ENCODE measurements at regions not wholly inside any gene's neighbourhood (a gene's known extent, or its start where the extent isn't known, plus 50 kb on each side); places are given as distances from the start of the nearest gene placed in this dataset.
"Not testable (repeated sequence)": the region's sequence is repeated elsewhere in the genome, so short reads cannot be mapped to it uniquely, and the experiment has no call there.

DNA sequence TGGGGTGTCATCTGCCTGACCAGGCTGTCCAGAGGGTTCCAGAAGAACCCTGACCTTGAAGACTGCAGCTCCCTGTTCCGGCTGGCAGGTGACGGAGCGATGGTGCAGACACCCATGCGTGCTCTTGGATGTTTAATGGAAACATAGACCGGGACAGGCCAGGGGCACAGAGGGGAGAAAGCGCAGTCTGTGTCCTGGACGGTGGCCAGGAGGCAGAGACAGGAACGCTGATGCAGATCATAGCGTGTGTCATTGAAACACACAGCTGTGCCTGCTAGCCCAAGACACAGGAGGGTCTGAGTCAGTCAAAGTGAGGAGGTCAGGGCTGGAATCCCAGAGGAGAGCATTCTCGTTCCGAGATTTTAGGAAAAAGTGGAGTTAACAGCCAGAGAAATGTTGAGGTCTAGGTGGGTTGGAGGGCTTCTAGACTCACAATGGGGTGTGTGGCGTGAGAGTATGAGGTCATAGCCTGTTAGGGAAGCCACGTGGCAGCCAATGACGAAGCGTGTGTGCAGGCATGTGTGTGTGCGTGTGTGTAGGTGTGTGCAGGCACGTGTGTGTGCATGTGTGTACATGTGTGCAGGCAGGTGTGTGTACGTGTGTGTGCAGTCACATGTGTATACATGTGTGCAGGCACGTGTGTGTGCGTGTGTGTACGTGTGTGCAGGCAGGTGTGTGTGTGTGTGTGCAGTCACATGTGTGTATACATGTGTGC, 167.0 kb downstream of the ERMARD start:
- DNase-seq = no peak

DNA sequence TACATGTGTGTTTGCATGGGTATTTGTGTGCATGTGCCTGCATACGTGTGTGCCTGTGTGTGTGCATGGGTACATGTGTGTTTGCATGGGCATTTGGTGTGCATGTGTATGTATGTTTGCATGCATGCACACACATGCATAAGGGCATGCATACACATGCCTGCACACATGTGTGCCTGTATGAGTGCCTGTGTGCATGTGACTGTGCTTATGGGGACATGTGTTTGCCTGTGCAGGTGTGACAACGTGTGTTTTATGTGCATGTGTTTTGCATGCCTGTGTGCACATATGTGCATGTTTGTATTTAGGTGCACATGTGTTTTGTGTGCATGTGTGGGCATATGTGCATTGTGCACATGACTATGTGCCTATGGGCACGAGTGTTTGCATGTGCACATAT, 165.7 kb downstream of the ERMARD start:
- no peak for DNase-seq

GRCh38 chr6:169915769-169916550, 164.5 kb downstream of the ERMARD start:
- no peak for DNase-seq

- DNase-seq = not testable (repeated sequence)
Measured at GRCh38 chr6:169913745-169914144, 162.3 kb downstream of the ERMARD start.

DNA sequence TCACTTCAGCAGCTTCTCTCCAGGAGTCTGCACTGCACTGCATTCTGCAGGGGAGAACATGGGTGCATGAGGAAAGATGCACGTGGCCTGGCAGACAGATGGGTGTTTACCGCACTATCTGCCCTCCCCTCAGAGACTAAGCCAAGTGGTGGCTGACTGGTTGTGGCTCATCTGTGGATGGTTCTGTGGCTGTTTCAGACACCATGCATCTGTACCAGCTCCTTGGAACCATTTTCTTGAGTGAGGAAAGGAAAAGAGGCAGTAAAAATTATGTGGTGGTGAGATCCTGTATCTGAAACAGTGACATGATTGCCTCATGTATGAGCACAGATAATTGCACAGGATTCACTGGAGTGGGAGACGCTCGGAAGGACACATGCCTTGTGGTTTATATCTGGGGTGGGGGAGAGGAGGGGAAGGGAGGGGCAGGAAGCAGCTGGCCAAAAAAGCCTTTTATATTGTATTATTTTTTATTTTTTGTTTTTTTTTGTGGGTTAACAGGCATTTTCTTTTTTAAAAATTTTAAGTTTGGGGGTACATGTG, 161.7 kb downstream of the ERMARD start:
- no peak for DNase-seq

DNA sequence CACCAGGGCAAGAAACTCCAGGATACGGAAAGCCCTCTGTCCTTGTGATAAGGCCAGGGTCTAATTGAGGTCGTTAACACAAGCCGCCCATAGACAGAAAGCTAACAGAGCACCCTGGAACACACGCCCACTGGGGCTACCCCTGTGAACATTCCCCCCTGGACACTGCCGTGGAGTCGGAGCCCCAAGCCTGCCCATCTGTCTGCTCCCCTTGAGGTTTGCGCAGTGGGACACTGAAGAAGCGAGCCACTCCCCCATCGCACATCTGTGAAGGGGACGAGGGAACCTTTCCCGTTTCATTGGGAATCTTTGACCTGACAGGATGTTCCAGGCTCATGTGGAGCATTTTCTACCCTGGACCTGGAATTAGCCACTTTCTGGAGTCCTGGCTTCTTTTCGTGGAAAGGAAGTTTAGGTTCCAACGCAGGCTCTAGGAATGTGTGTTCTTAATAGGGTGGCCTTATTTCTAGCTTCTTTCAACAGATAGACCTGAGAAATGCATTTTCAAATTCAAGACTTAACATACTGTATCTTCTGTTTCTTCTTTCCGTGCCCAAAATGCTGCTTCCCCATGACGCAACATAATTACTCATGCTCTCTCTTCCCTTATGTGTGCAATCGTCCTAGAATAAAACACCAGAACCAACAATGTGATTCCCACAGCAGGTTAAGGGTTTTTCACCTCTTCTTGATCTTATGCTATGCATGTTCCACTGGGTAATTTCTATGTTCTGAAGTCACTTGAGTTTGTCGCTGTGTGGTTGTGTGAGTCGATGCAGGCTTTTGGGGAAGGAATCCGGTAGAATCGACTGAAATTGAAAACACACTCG, 161.1 kb downstream of the ERMARD start:
- no peak for DNase-seq

DNA sequence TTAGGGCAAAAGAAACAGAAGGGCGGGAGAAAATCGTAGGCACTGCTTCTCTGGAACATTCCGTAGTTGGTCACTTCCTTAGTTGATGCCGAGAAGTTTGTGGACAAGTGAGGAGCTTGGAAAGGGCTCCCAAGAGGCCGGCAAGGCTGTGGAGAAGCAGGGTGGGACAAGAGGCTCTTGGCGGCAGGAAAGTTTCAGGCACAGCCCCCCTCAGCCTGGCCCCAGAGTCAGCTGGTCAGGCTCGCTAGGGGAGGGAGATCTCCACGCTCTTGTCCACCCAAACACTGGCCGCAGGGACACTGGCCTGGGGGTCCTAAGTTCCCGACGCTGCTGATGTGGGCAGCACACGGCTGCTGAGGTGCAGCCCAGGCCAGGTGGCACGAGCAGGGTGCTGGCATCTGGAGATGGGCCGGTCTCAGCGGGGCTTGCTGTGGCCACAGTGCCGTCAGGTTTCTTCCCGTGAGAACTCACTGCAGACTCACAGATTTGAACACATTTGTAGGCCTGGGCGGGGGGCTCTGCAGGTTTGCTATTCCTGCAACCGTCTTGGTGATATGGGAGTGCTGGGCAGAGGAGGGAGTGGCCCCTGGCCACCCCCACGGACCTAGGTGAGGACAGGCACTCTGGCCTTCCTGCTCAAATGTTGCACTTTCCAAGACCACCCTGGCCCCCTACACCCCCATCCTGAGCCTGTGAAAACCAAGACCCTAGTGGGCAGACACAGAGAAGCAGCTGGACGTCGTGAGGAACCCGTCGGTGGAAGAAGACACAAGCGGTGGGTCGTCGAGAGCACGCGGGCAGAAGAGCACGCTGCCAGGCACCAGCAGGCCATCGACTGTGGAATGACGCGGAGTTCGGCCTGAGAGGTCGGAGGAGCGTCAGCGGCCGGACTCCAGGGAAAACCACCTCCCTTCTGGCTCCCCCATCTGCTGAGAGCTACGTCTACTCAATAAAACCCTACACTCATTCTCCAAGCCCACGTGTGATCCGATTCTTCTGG, 160.1 kb downstream of the ERMARD start:
- DNase-seq = no peak

GRCh38 chr6:169909113-169909512, 157.7 kb downstream of the ERMARD start:
- DNase-seq = no peak

- DNase-seq = no peak
Measured at GRCh38 chr6:169908403-169908933, 157.0 kb downstream of the ERMARD start.

- DNase-seq = no peak
Measured at GRCh38 chr6:169907419-169908115, 156.1 kb downstream of the ERMARD start.

GRCh38 chr6:169906688-169907418, 155.4 kb downstream of the ERMARD start:
- DNase-seq = no peak

DNA sequence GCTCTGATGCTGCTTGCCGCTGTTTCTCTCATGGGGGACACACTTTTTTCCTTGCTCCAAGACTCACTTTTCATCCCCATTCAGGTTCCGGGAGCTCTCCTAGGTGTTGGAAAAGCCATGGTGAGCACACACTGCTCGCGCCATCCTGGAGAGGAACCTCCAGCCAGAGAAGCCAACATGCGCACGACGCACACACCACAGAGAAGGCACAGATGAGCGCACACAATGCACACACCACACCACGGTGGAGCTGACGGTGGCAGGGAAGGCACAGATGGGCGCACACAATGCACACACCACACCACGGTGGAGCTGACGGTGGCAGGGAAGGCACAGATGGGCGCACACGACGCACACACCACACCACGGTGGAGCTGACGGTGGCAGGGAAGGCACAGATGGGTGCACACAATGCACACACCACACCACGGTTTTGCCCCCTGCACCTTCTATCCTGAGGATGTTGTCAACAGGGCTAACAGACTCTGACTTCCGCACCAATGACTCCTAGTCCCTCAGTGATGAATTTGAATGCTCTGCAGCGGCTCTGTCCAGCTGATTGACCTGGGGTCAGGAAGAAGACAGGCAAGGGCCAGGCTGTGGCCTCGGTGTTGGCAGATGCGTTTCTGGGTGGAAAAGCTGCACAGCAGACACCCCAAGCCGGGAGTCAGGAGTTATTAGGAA, 154.7 kb downstream of the ERMARD start:
- no peak for DNase-seq

DNA sequence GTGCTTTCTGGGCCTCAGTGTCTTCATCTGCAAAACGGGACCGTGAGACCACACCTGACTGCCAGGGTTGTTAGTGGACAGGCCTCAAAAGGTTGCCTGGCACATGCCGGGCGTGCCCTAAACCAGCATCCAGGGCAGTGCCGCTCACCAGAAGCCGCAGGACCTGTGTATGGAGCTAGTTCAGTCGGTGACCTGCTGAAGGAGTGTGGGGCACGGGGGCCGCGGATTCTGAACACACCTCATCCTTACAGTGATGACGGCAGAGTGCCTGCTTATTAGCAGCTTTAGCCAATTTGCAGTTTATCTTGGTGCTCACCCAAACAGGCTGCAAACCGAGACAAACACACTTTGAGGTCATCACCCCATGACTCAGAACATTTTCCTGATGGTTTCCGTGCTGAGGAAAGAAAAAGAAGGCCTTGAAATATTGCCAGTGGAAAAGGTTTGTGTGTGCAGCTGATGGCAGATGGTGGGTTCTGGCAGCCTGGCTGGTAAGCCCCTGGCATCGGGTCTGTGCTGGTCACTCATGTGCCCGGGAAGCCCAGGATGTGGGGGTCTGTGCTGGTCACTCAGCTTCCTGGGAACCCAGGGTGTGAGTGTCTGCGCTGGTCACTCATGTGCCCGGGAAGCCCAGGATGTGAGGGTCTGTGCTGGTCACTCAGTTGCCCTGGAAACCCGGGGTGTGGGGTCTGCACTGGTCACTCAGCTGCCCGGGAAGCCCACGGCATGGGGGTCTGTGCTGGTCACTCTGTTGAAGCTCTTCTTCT, 153.8 kb downstream of the ERMARD start:
- peak; percentile 21 for DNase-seq

DNA sequence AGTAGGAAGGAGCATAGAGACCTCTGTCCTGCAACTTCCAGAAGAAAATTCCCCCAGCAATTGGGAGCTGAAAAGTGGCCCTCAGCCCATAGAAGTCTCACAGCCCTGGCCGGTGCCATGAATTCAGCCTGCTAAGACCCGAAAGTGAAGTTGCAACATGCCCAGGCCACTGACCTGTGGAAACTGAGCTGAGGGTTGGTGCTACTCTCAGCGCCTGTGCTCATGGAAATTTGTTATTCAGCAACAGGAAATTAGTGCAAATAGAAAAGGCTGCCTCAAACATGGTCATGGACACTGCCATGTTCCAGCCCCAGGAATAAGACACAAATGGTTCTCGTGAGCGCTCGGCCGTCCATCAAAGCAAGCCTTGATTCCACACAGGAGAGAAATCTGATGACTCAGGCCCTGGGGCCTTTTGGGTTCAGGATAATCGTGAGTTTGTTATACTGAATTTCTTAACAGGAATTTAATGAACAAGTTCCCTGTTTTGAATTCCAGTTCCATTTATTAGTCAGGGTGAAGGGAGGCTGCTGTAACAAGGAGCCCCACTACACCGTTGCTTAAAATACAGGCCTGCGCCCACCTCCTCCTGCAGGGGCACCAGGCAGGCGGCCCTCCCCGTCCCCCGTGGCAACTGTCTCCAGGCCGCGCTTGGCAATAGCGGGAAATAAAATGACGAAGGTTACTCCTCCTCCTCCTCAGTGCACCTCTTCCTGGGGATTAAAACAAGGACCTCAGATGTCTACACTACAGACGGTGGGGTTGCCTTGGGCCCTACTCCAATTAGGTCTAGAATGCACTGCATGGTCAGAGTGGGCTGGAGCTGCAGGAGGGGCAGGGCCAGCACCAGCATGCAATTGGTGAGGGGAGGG, 152.9 kb downstream of the ERMARD start:
- no peak for DNase-seq

DNA sequence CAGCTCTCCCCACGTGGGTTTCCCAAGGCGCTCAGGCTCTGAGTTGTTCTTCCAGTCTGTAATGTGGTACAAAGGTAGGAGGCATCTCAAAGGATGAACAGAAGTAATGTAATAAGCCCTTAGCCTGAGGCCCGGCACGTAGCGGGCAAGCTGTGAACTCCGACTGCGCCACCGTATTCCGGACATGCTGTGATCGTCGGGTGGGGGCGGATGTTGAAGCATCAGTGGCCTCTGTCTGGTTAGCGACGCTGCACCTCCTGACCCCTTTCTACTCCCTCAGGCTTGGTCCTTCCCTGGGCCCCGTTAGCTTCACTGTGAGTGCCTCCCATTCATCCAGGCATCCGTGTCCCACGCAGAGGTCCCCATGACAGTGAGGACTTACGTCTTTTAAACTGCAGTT, 151.7 kb downstream of the ERMARD start:
- DNase-seq = no peak

DNA sequence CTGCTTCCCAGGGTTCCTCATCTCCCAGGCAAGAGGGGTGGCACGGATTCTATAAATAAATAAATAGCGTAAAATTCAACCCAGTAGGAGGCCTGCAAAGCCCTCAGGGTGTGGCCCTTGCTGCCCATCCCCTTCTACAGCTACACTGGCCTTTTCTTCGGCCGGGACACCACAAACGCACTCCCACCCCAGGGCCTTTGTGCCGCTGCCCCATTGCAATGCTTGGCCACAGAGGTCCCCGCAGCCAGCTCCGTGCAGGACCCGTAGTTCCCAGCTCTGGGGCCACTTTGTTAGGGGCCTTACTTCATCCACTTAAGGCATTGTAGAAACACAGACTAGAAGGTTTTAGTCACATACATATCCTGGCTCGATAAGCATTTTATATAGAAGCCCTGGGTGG, 151.2 kb downstream of the ERMARD start:
- no peak for DNase-seq

- no peak for DNase-seq
Measured at GRCh38 chr6:169902070-169902469, 150.6 kb downstream of the ERMARD start.

Measured in fibroblast of upper back skin (primary cell).